Hypothalamus (tissue), 51 donors: ENCODE measurements at regions not wholly inside any gene's neighbourhood (a gene's known extent, or its start where the extent isn't known, plus 50 kb on each side); places are given as distances from the start of the nearest gene placed in this dataset.
A peak's percentile ranks its signal among the peaks of the same experiment; 100 is the strongest.

Experiments used
- DNase-seq, 51 donors: peaks; one replicate each; lab custom pipeline; 2025; lab: John Stamatoyannopoulos, UW

DNA sequence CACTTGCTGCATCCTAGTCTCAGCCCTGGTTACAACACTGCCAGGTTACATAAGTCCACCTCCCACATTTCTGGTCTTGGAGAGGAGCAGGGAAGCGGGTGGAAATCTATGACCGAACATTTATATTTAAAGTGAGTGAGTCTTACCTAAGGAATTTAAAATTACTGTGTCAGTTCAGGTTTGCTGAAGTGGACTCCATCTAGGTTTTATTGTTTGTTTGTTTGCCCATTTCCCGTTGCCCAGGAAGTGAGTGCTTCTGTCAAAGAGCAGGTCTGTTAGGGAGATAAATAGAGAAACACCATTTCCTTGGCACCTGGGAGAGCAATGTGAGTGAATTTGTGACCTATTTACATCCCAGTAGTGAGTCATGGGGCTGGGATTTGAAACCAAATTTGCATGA, 179.5 kb downstream of the KIF4B start:
- DNase-seq: no peak

DNA sequence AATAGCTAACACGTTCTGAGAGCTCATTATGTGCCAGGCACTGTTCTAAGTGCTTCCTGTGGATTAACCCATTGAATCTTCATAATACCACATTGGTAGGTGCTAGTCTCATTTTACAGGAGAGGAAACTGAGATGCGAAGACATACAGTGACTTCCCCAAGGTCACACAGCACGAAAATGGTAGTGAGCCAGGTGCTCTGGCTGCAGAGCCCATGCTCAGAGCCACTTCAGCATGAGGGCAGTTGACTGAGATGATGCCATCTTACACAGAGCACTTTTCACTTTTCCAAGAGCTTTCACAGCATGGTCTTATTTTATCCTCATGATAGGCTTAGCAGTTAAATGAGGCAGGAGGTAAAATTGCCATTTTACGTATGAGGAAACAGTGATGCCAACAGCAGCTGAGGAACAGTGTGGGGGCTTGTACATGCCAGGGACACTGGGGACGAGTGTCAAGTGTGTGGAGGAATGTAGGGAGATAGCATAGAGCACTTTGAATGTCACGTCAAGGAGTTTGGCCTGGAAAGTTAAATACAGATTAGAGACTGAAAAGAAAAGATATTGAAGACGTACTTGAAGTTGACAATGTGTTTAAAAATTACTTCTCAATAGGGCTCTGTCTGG, 180.0 kb downstream of the KIF4B start:
- no peak for DNase-seq

- no peak for DNase-seq
Measured at GRCh38 chr5:155200608-155201007, 187.1 kb downstream of the KIF4B start.

GRCh38 chr5:155211764-155212163, 198.2 kb downstream of the KIF4B start:
- DNase-seq: no peak

GRCh38 chr5:155222393-155222792, 208.8 kb downstream of the KIF4B start:
- no peak for DNase-seq

DNA sequence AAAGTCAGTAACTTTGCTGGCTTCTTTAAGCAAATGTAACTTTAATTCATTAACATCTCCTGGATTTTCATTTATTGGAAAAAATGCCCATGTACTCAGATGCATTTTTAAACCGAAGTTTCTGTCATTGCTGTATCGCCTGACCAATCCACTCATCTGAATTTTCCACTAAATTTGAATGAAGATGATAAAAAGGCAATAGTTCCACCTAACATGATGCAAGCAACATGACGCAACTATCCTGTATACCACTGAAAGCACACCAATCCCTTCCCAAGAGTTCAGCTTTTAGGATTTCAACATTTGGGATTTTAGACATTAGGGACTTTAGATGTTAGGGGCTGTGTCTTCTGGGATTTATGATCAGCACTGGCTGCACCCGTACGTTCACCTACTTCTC, 215.6 kb downstream of the KIF4B start:
- no peak for DNase-seq

DNA sequence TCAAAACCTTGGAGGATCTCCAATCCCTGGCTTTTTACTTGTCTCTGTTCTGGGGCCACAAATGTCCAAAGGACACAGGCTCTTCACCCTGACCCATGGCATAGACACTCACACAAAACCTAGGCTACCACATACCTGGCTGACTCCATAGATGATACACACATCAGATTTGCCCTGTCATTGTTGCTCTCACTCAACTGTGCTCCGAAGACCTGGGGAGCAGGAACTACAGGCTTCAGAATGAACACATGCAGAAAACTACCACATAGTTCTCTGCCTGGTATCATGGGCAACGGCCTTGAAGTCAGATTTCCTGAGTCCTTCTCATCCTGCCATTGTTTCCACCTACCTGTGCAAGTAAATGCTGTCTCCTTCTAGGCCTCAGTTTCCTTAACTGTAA, 226.2 kb downstream of the KIF4B start:
- DNase-seq: no peak

- DNase-seq: no peak
Measured at GRCh38 chr5:155250596-155250995, 237.0 kb downstream of the KIF4B start.

GRCh38 chr5:155252025-155252424, 238.5 kb downstream of the KIF4B start:
- no peak for DNase-seq

DNA sequence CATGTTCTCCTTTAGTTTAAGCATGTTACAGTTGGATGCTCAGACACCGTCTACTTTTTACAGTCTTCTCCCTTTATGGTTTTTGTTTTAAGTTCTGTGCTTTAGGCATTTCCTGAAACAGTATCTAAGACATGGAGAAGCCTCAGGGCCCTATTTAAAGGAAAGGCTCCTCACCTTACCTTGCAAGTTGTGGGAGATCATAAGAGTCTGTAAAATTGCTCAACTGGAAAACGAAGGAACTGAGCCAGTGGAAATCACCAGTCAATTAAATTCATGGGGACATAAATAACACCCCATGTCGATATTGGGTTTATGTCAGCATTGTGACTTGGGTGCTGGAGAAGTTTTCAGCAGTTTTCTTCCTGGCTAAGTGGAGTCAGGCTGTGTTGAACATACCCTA, 239.2 kb downstream of the KIF4B start:
- no peak for DNase-seq

DNA sequence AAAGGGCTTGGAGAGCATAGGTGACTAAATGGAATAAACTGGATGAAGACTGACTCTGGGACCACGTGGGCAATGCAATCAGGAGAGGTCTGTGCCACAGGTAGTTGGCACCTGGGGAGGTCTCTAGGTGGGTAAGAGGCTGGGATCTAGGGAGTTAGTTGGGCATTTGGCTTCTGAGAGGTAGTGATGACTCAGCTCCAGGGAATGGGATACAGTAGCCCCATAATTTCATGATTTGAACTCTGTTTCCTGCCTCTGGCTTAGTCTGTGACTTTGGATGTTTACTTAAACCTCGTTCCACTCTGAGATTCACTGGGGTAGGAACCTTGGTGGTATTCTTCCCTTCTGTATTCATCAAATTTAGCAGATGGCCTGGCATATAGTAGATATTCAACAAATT, 240.8 kb downstream of the KIF4B start:
- DNase-seq: no peak

DNA sequence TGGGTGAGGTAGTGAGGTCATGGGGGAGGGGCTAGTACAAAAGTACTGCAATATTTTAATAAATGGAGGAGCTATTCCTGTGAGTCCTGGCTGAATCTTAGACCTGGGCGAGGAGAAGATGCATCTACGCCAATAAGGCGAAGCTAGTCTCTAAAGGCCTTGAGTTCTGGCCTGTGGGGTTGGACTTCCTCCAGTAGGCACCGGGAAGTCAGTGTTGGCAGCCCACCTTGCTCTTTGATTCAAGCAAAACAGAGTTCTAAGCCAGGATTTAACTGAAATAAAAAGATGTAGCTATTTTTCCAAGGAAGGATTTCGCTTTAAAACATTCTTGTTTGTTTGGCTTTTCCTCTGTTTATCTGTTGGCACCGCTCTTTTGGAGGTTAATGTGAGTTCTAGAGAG, 244.6 kb downstream of the KIF4B start:
- DNase-seq: peak in 3 of 51 donors; percentile 1 to 2 (median 1)

DNA sequence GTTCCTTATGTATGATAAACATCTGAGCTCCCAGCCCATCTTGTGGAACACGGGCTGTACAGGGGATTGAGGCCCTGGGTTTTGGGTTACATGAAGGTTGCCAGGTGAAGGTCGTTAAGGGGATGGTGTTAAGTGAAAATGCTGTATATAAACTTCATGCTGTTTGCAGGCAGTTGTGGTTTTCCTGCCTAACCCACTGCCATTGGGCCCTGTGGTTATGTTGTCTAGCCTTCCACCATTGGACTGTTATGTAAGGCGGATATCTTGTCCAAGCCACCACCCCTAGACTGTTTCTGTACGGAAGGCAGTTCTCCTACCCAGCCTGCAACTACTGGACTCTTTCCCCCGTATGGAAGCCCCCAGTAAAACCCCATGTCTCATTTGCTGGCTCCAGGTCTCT, 246.1 kb downstream of the KIF4B start:
- DNase-seq: no peak

DNA sequence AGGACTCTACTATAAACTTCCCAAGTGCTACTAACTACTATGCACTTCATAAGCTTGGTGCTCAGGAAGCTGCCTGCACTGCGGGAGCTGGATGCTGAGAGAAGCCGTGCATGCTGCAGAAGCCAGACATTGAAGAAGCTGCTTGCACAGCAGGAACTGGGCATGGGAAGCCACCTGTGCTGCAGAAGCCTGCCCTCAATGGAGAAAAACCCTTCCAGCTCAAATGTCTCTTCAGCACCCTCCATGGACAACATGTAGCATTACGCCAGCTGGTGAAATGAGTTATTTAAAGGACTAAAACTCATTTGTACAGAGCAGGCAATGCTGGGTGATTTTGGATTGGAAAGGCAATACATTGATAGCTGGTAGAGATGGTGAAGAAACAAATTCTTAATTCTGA, 247.2 kb downstream of the KIF4B start:
- DNase-seq: no peak

GRCh38 chr5:155263381-155263780, 249.8 kb downstream of the KIF4B start:
- DNase-seq: no peak

- DNase-seq: no peak
Measured at GRCh38 chr5:155264809-155265208, 251.3 kb downstream of the KIF4B start.

DNA sequence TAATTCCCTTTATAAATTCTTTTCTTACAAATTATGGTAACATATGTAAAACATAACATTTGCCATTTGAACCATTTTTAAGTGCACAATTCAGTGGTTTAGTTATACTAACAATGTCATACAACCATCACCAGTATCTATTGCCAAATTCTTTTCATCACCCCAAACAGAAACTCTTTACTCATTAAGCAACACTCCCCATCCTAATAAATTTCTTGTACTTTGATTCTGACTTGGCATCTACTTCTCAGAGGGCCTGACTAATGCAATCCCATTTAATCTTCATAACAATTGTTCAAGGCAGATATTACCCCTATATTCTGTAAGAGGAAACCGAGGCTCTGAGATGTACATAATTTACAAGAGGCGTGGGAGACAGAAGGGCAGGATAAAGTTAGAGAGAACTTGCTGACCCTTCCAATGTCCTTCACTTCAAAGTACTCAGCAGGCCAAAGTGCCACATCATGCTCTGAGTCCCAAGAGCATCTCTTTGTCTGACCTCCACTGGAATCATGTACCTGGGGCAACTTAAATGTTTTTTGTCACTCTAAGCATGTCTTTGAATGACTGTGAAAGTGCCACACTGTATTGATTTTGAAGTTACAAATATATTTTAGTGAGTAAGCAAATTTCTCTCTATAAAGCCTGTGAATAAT, 255.3 kb downstream of the KIF4B start:
- no peak for DNase-seq

DNA sequence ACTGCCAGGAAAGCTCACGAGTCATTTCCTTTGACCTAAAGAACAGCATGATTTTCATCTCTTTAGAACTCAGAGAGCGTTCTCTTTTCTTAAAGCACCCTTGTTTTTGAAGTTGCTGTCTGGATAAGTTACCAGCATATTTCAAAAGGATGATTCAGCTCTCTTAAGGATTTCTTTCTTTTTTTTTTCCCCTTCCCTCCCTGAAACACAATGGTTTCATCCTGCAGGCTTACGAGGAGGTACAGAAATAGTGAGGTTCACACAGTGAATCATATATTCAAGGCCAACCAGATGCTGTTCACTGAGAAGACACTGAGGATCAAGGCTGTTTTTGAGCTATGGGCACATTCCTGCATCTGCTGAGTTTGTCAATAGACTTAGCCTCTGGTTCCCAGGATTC, 257.2 kb downstream of the KIF4B start:
- DNase-seq: no peak

DNA sequence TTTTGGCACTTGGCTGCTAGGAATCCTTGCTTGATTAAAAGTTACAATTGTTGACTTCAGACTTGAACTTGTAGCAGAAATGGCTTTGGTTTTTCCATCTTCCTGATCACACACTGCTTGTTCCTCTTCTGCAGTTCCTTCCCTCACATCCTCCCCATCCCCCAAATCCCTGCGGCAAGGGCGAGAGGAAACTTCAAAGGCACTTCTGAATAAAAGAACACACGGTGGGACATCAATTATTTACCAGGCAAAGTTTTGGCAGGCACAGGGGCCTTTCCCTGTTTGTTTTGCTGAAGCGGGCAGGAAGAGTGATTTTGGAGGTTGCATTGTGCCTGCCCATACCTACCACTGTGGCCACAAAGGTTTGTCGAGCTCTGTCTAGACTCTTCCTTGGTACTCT, 260.9 kb downstream of the KIF4B start:
- DNase-seq: no peak

DNA sequence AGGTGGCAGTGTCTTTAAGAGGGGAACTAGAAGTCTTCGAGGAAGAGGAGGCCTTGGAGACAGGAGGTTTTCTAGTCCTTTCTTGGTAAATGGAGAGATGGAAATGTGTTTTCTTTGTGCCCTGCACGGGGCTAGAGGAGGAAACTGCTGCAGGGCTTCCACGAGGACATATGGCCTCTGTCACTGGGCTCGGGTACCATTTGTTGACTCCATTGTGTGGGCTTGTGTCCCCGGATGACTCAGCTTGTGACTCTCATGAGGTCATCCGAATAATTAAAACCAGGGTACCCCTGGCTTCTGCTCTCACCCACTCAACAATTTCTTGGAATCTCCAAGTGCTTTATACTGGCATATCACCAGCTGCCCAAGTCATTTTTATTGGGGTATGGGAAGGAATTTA, 261.7 kb downstream of the KIF4B start:
- no peak for DNase-seq

DNA sequence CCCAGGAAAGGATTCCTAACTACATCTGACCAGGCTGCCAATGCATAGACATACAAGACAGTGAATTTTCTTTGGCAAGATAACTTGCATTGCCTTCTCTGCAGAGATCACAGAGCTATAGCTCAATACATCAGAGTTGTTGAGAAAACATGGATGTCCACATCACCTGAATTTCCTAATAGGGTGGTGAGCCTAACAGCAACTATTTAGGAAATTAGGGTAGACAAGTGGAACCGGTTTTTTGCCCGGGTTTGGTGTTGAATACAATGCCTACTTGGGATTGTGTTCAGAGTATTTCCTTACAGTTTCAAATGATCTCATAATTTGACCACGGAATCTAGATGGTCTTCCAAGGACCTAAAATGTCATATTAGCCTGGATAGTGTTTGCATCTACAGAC, 262.7 kb downstream of the KIF4B start:
- no peak for DNase-seq

GRCh38 chr5:155278532-155278931, 265.0 kb downstream of the KIF4B start:
- no peak for DNase-seq
